Stomach smooth muscle (tissue), 2 donors: ENCODE measurements at regions not wholly inside any gene's neighbourhood (a gene's known extent, or its start where the extent isn't known, plus 50 kb on each side); places are given as distances from the start of the nearest gene placed in this dataset.
"Not testable (repeated sequence)": the region's sequence is repeated elsewhere in the genome, so short reads cannot be mapped to it uniquely, and the experiment has no call there.

Source experiments
- H3K27ac ChIP-seq: one replicate; pipeline ENCODE4 v1.7.0; 2013; ENCODE audit warnings: mild to moderate bottlenecking, low read length, inconsistent platforms
- H3K27me3 ChIP-seq, 2 donors: one replicate each; pipeline ENCODE4 v1.7.0; 2013; ENCODE audit warnings: low read length in 2 of 2; ENCODE audit not compliant: insufficient read depth in 2 of 2, control insufficient read depth in 1 of 2
- H3K36me3 ChIP-seq, 2 donors: one replicate each; pipeline ENCODE4 v1.7.0; 2013; ENCODE audit warnings: low read length in 2 of 2; ENCODE audit not compliant: control insufficient read depth in 2 of 2, insufficient read depth in 2 of 2
- H3K4me1 ChIP-seq: one replicate; pipeline ENCODE4 v1.7.0; 2013; ENCODE audit warnings: low read length; ENCODE audit not compliant: control insufficient read depth, insufficient read depth
- H3K4me3 ChIP-seq, 2 donors: one replicate each; pipeline ENCODE4 v1.7.0; 2013; ENCODE audit warnings: low read length in 2 of 2
- H3K9ac ChIP-seq, 2 donors: one replicate each; pipeline ENCODE4 v1.7.0; 2013; ENCODE audit warnings: low read length in 2 of 2, mild to moderate bottlenecking in 1 of 2
- H3K9me3 ChIP-seq, 2 donors: one replicate each; pipeline ENCODE4 v1.7.0; 2013; ENCODE audit warnings: low read length in 2 of 2; ENCODE audit not compliant: control insufficient read depth in 2 of 2
- donor health status: healthy.
- donor health status: Pancreatic carcinoma.

- Histone ChIP-seq H3K4me1 (no peaks in the 10 kb centered on the region), H3K36me3 (no peaks in the 10 kb centered on the region), H3K9ac (no peak overlapping the region), H3K4me3 (no peak overlapping the region), H3K9me3 (no peaks in the 10 kb centered on the region), H3K27me3 (no peaks in the 10 kb centered on the region), H3K27ac (no peak overlapping the region)
Measured at GRCh38 chr13:87810920-87811344, 139.8 kb downstream of the SLITRK5 start.

DNA sequence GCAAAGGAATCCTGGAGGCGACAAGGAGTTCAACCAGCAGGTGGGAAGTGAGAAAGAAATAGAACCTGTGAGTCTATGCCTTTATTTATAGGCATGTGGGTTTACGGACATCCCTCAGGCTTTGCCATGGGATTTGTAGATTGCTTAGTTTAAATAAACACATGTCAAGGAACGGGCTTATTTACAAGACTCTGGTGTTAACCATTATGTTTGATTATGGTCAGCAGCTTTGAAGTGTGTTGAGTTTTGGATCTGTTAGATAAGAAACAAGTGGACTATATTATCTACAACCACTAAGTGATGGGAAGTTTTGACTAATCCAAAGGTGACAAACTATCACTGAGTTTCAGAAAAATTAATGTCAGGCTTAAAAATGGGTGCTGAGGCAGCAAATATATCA, 143.2 kb downstream of the SLITRK5 start:
- Histone ChIP-seq H3K9ac (no peak overlapping the region), H3K9me3 (no peaks in the 10 kb centered on the region), H3K27ac (no peak overlapping the region), H3K27me3 (no peaks in the 10 kb centered on the region), H3K4me1 (no peaks in the 10 kb centered on the region), H3K36me3 (no peaks in the 10 kb centered on the region), H3K4me3 (no peak overlapping the region)

DNA sequence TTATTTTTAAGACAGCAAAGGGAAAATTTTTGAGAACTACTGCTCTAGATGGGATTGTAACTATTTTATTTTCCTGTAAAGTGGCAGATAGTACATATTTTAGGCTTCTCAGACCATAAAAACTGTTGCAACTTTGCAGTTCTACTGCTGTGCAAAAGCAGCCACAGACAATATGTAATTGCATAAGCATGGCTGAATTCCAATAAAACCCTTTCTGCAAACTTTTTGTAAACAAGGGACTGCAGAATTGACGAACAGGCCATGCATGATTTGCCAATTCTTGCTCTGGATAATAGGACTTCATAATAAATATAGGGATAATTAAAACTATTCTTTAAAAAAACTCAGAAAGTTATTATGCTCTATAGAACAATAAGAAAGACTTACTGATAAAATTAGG, 149.1 kb downstream of the SLITRK5 start:
- Histone ChIP-seq H3K27me3 (no peaks in the 10 kb centered on the region), H3K27ac (no peak overlapping the region), H3K9me3 (no peaks in the 10 kb centered on the region), H3K36me3 (no peaks in the 10 kb centered on the region), H3K9ac (no peak overlapping the region), H3K4me3 (no peak overlapping the region), H3K4me1 (no peaks in the 10 kb centered on the region)

GRCh38 chr13:87821512-87821911, 150.3 kb downstream of the SLITRK5 start:
- no peaks in the 10 kb centered on the region for H3K27me3 ChIP-seq
- H3K27ac ChIP-seq, result no peak overlapping the region
- no peaks in the 10 kb centered on the region for H3K9me3 ChIP-seq
- no peak overlapping the region for H3K4me3 ChIP-seq
- H3K9ac ChIP-seq, result no peak overlapping the region
- H3K4me1 ChIP-seq, result no peaks in the 10 kb centered on the region
- no peaks in the 10 kb centered on the region for H3K36me3 ChIP-seq

DNA sequence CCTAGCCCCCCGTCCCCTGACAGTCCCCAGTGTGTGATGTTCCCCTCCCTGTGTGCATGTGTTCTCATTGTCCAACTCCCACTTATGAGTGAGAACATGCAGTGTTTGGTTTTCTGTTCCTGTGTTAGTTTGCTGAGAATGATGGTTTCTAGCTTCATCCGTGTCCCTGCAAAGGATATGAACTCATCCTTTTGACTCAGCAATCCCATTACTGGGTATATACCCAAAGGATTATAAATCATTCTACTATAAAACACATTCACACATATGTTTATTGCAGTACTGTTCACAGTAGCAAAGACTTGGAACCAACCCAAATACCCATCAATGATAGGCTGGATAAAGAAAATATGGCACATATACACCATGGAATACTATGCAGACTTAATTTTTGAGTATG, 155.1 kb downstream of the SLITRK5 start:
- H3K4me3 ChIP-seq, H3K27me3 ChIP-seq, H3K36me3 ChIP-seq, H3K9me3 ChIP-seq, H3K27ac ChIP-seq, H3K9ac ChIP-seq, H3K4me1 ChIP-seq: not testable (repeated sequence)

DNA sequence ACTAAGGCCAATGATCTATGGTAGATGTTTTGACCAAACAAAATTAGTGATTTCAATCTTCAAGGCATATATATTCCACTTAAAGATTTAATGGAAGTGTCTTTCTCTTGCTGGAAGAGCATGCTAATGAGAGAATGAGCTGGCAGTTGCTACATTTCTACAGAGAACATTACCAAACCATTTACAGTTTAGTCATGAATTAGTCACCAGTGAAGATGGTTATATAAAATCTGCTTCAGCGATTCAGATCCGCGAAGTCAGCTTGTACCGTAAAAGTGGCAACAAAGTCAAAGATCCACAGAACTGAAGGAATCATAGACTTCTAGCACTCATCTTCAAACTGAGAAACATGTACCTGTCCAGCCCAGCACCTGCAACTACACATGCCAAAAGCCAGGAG, 156.3 kb downstream of the SLITRK5 start:
- H3K27ac ChIP-seq, result no peak overlapping the region
- H3K9me3 ChIP-seq, result no peaks in the 10 kb centered on the region
- no peaks in the 10 kb centered on the region for H3K4me1 ChIP-seq
- H3K4me3 ChIP-seq, result no peak overlapping the region
- H3K27me3 ChIP-seq, result no peaks in the 10 kb centered on the region
- H3K36me3 ChIP-seq, result no peaks in the 10 kb centered on the region
- no peak overlapping the region for H3K9ac ChIP-seq

DNA sequence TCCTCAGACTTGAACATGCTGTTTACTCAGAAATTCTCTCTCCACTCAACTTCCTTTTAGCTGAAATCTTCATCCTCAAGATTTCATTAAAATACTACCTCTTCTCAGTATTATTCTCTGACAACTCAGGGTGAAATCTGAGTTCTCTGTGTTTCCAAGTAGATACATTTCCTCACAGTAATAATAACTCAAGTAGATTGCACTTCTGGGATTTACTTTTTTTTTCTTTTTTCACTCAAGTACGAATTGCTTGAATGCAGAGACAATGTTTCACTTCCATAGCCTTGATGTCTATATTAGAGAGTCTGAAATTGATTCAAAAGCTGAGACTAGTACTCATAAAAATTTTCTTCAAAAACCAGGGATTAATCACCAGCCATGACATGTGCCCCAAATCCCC, 166.4 kb downstream of the SLITRK5 start:
- no peak overlapping the region for H3K9ac ChIP-seq
- H3K4me3 ChIP-seq, result no peak overlapping the region
- H3K27me3 ChIP-seq, result no peaks in the 10 kb centered on the region
- H3K36me3 ChIP-seq, result no peaks in the 10 kb centered on the region
- no peaks in the 10 kb centered on the region for H3K4me1 ChIP-seq
- no peaks in the 10 kb centered on the region for H3K9me3 ChIP-seq
- no peak overlapping the region for H3K27ac ChIP-seq

DNA sequence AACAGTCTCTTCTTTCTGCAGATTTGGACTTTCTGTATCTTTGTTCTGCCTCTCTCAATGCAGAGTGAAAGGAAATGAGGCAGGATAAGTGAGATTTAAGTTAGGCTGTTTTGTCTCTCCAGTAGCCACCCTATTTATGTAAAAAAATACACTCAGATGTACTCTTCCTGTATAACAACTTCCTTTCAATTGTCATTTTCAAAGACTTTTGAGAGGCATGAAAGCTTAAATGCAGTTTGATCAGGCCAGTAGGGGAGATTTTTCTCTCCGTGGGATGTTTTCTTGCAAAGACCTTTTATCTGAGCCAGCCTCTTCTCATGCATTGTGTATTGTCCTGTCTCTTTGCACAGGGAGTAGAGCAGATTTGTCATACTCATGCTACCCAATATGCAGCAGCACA, 166.8 kb downstream of the SLITRK5 start:
- Histone ChIP-seq H3K4me1 (no peaks in the 10 kb centered on the region), H3K27me3 (no peaks in the 10 kb centered on the region), H3K4me3 (no peak overlapping the region), H3K27ac (no peak overlapping the region), H3K9ac (no peak overlapping the region), H3K9me3 (no peaks in the 10 kb centered on the region), H3K36me3 (no peaks in the 10 kb centered on the region)

DNA sequence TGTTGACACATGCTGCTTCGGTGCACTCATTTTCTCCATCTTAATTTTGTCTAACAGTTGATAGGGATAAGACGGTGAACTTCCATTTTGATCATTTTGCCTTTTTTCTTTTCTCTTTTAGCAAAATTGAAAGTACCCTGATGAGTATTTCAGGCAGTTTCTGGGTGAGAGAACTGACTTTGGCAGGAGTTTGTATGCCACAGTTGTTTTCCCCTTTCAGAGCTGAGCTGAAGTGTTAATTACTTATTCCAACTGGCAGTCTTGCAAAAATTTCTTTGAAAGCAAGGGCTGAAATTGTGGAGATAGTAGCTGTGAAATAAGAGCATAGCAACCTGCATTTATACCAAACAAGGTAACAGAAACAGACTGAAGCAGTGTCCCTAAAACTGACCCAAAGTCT, 180.2 kb downstream of the SLITRK5 start:
- Histone ChIP-seq H3K9me3 (no peaks in the 10 kb centered on the region), H3K27me3 (no peaks in the 10 kb centered on the region), H3K4me1 (no peaks in the 10 kb centered on the region), H3K36me3 (no peaks in the 10 kb centered on the region), H3K9ac (no peak overlapping the region), H3K27ac (no peak overlapping the region), H3K4me3 (no peak overlapping the region)

DNA sequence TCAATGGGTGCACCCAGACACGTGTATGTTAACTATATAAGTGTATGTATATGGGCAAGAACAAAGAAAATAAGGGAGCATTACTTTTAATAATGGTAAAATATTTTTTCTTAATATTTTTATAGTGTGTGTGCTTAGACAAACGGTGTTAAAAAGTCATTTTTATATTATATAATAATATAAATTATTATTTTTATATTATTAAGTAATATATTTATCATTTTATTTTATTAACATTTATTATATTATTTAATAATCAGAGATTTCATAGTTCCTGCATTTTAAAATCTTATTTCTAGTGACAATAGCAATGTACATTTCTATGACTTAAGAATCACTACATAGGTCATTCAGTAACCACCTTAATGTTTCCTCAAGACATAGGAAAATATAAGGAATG, 184.4 kb downstream of the SLITRK5 start:
- H3K9me3 ChIP-seq, result no peaks in the 10 kb centered on the region

GRCh38 chr13:87859261-87859660, 188.1 kb downstream of the SLITRK5 start:
- Histone ChIP-seq H3K4me1 (no peaks in the 10 kb centered on the region), H3K27ac (no peak overlapping the region), H3K9me3 (no peaks in the 10 kb centered on the region), H3K27me3 (no peaks in the 10 kb centered on the region), H3K36me3 (no peaks in the 10 kb centered on the region), H3K9ac (no peak overlapping the region), H3K4me3 (no peak overlapping the region)

More for the DNA sequence above, 184.4 kb downstream of the SLITRK5 start:
- no peak overlapping the region for H3K4me3 ChIP-seq
- H3K36me3 ChIP-seq, result no peaks in the 10 kb centered on the region
- H3K4me1 ChIP-seq, result no peaks in the 10 kb centered on the region
- H3K27ac ChIP-seq, result no peak overlapping the region
- H3K9ac ChIP-seq, result no peak overlapping the region
- H3K27me3 ChIP-seq, result no peaks in the 10 kb centered on the region

GRCh38 chr13:87867426-87867825, 196.3 kb downstream of the SLITRK5 start:
- H3K36me3 ChIP-seq, result no peaks in the 10 kb centered on the region
- no peak overlapping the region for H3K27ac ChIP-seq
- H3K4me1 ChIP-seq, result no peaks in the 10 kb centered on the region
- no peak overlapping the region for H3K9ac ChIP-seq
- no peak overlapping the region for H3K4me3 ChIP-seq
- no peaks in the 10 kb centered on the region for H3K27me3 ChIP-seq
- H3K9me3 ChIP-seq, result no peaks in the 10 kb centered on the region
